Limb (tissue), 2 donors: ENCODE measurements at regions not wholly inside any gene's neighbourhood (a gene's known extent, or its start where the extent isn't known, plus 50 kb on each side); places are given as distances from the start of the nearest gene placed in this dataset.
"Not testable (repeated sequence)": the region's sequence is repeated elsewhere in the genome, so short reads cannot be mapped to it uniquely, and the experiment has no call there.

ENCODE experiments used
- DNase-seq, 2 donors: peaks; one replicate each; pipeline ENCODE4 v3.0.0-alpha.2; 2016; ENCODE audit errors: extremely low spot score in 2 of 2

GRCh38 chr3:4219227-4219568 is 84.0 kb upstream of the SETMAR start:
- DNase-seq = no peak

- no peak for DNase-seq
Observed at GRCh38 chr3:4220065-4220464, 83.1 kb upstream of the SETMAR start.

- no peak for DNase-seq
Observed at GRCh38 chr3:4222574-4223175, 80.5 kb upstream of the SETMAR start.

- no peak for DNase-seq
Observed at GRCh38 chr3:4223777-4224176, 79.4 kb upstream of the SETMAR start.

- no peak for DNase-seq
Observed at GRCh38 chr3:4224331-4224730, 78.8 kb upstream of the SETMAR start.

- no peak for DNase-seq
Observed at GRCh38 chr3:4225005-4225471, 78.1 kb upstream of the SETMAR start.

- DNase-seq = no peak
Observed at GRCh38 chr3:4228295-4228694, 74.9 kb upstream of the SETMAR start.

- no peak for DNase-seq
Observed at GRCh38 chr3:4231041-4231440, 72.1 kb upstream of the SETMAR start.

GRCh38 chr3:4232798-4233197 is 70.4 kb upstream of the SETMAR start:
- DNase-seq = no peak

GRCh38 chr3:4233488-4233887 is 69.7 kb upstream of the SETMAR start:
- no peak for DNase-seq

GRCh38 chr3:4234889-4235288 is 68.3 kb upstream of the SETMAR start:
- DNase-seq = no peak

GRCh38 chr3:4235690-4236089 is 67.5 kb upstream of the SETMAR start:
- no peak for DNase-seq

- DNase-seq = no peak
Observed at GRCh38 chr3:4241595-4242170, 61.5 kb upstream of the SETMAR start.

GRCh38 chr3:4245671-4246070 is 57.5 kb upstream of the SETMAR start:
- no peak for DNase-seq

- no peak for DNase-seq
Observed at GRCh38 chr3:4247391-4247790, 55.8 kb upstream of the SETMAR start.

GRCh38 chr3:4250064-4250463 is 53.1 kb upstream of the SETMAR start:
- DNase-seq = no peak

- no peak for DNase-seq
Observed at GRCh38 chr3:4251412-4251811, 51.8 kb upstream of the SETMAR start.

- DNase-seq = not testable (repeated sequence)
Observed at GRCh38 chr3:4253072-4253832, 49.9 kb upstream of the SETMAR start.
